ENCODE measurements at regions not wholly inside any gene's neighbourhood (a gene's known extent, or its start where the extent isn't known, plus 50 kb on each side); places are given as distances from the start of the nearest gene placed in this dataset.

- no peak overlapping the region for H3K4me3 Mint-ChIP-seq (ENCODE audit: unreplicated experiment)
- no peaks in the 10 kb centered on the region for H3K27me3 Mint-ChIP-seq (ENCODE audit: low read depth)
- DNase-seq (ENCODE audit: low spot score) = no peak
- H3K36me3 Mint-ChIP-seq (ENCODE audit: low read depth) = no peaks in the 10 kb centered on the region
- H3K4me1 Mint-ChIP-seq (ENCODE audit: low read depth) = peaks cover 11% of the 10 kb centered on the region
- H3K9me3 Mint-ChIP-seq (ENCODE audit: low read depth) = no peaks in the 10 kb centered on the region
- no peak overlapping the region for H3K27ac Mint-ChIP-seq (ENCODE audit: unreplicated experiment)
- TF ChIP-seq, protein P1, sequence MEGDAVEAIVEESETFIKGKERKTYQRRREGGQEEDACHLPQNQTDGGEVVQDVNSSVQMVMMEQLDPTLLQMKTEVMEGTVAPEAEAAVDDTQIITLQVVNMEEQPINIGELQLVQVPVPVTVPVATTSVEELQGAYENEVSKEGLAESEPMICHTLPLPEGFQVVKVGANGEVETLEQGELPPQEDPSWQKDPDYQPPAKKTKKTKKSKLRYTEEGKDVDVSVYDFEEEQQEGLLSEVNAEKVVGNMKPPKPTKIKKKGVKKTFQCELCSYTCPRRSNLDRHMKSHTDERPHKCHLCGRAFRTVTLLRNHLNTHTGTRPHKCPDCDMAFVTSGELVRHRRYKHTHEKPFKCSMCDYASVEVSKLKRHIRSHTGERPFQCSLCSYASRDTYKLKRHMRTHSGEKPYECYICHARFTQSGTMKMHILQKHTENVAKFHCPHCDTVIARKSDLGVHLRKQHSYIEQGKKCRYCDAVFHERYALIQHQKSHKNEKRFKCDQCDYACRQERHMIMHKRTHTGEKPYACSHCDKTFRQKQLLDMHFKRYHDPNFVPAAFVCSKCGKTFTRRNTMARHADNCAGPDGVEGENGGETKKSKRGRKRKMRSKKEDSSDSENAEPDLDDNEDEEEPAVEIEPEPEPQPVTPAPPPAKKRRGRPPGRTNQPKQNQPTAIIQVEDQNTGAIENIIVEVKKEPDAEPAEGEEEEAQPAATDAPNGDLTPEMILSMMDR (IDR thresholded peaks at IDR 0.05) = no peak
Measured at GRCh38 chr2:71811157-71811556, 336.5 kb downstream of the CYP26B1 start.

DNA sequence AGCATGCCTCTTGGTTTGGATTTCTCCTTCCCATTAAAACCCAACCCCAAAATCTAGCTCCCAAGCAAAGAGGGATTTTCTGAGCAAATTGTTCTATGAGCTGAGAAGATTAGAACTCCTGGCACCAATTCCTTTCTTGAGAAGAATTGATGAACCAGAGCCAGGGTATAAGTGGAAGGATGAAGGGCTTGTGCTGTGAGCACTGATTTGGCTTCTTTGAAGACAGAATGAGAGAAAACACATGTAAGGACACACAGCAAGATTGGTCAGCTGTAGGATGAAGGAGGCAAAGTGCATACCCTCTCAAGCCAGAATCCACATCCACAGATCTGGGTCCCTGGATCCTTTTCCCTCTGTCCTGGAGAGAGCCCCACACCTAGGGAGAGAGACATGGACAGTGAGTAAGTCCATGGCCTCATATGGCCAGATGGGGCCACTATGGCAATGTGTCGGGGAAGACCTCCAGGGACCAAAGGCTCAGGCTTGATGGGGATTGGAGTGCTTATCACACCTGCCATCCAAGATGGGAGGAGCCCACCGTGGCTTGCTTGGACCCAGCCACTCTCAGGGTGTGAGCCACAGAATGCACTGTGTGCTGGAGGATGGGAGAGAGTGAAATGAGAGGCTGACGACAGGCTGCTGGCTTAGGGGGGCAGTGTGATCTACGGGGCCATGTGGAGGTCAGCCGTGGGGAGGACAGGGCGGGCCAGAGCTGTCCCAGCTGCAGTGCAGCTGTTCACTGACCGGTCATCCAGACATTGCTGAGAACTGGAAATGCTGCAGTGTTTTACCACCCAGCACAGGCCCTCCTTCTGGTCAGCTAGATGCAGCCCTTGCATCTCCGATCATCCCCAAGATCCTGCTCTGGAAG, 339.8 kb downstream of the CYP26B1 start:
- TF ChIP-seq, protein P1 (IDR thresholded peaks at IDR 0.05) = no peak
- Mint-ChIP-seq H3K27me3 (ENCODE audit: low read depth) (peaks cover 1% of the 10 kb centered on the region), H3K4me1 (ENCODE audit: low read depth) (peaks cover 13% of the 10 kb centered on the region), H3K4me3 (ENCODE audit: unreplicated experiment) (no peak overlapping the region), H3K27ac (ENCODE audit: unreplicated experiment) (no peak overlapping the region), H3K36me3 (ENCODE audit: low read depth) (no peaks in the 10 kb centered on the region), H3K9me3 (ENCODE audit: low read depth) (no peaks in the 10 kb centered on the region)
- no peak for DNase-seq (ENCODE audit: low spot score)

- Mint-ChIP-seq H3K27me3 (ENCODE audit: low read depth) (peaks cover 1% of the 10 kb centered on the region), H3K9me3 (ENCODE audit: low read depth) (no peaks in the 10 kb centered on the region), H3K36me3 (ENCODE audit: low read depth) (no peaks in the 10 kb centered on the region), H3K4me1 (ENCODE audit: low read depth) (peaks cover 9% of the 10 kb centered on the region), H3K27ac (ENCODE audit: unreplicated experiment) (no peak overlapping the region), H3K4me3 (ENCODE audit: unreplicated experiment) (no peak overlapping the region)
- TF ChIP-seq, protein P1 (IDR thresholded peaks at IDR 0.05) = no peak
- no peak for DNase-seq (ENCODE audit: low spot score)
Measured at GRCh38 chr2:71806432-71806831, 341.2 kb downstream of the CYP26B1 start.

DNA sequence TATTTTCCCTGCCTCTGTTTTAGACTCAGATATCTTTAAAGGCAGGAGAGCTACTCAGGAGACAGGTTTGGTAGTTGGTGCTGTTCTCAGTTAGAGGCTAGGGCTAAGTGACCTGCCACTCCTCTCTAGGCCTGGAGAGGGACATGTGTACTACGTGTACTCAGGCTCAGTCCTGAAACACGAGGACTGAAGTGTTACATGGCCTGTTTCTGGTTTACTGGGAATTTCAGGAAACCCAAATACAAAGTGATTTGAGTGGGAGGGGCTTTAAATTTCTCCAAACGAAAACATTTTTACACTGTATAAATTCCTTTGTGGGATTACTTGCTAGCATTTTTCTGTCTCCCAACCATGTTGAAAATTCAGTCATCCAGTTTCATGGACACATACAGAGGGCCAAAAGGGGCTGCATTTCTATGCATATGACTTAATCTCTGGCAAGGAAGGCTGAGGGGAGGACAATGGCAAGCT, 343.3 kb downstream of the CYP26B1 start:
- TF ChIP-seq, protein P1 (IDR thresholded peaks at IDR 0.05) = peak; percentile 51
- DNase-seq (ENCODE audit: low spot score) = no peak
- Mint-ChIP-seq H3K36me3 (ENCODE audit: low read depth) (no peaks in the 10 kb centered on the region), H3K4me1 (ENCODE audit: low read depth) (peaks cover 15% of the 10 kb centered on the region), H3K9me3 (ENCODE audit: low read depth) (no peaks in the 10 kb centered on the region), H3K27ac (ENCODE audit: unreplicated experiment) (peak overlapping the region; percentile 28), H3K4me3 (ENCODE audit: unreplicated experiment) (no peak overlapping the region), H3K27me3 (ENCODE audit: low read depth) (peaks cover 1% of the 10 kb centered on the region)

GRCh38 chr2:71803398-71803797, 344.3 kb downstream of the CYP26B1 start:
- no peak for DNase-seq (ENCODE audit: low spot score)
- Mint-ChIP-seq H3K36me3 (ENCODE audit: low read depth) (no peaks in the 10 kb centered on the region), H3K4me3 (ENCODE audit: unreplicated experiment) (no peak overlapping the region), H3K27ac (ENCODE audit: unreplicated experiment) (no peak overlapping the region), H3K9me3 (ENCODE audit: low read depth) (no peaks in the 10 kb centered on the region), H3K4me1 (ENCODE audit: low read depth) (peaks cover 15% of the 10 kb centered on the region), H3K27me3 (ENCODE audit: low read depth) (peaks cover 1% of the 10 kb centered on the region)
- TF ChIP-seq, protein P1 (IDR thresholded peaks at IDR 0.05) = no peak
